Peyer's patch (tissue), 4 donors: ENCODE measurements at regions not wholly inside any gene's neighbourhood (a gene's known extent, or its start where the extent isn't known, plus 50 kb on each side); places are given as distances from the start of the nearest gene placed in this dataset.

Experiments used
- CTCF ChIP-seq, 6 experiments: fragments of 450-650 bp in 4 of 6; fragments of 200-600 bp in 2 of 6; sonication (generic) in 1 of 6; IDR thresholded peaks; one replicate each; pipeline ENCODE4 v1.5.1; 2017 to 2019; ENCODE audit warnings: antibody characterized with exemption in 6 of 6, mild to moderate bottlenecking in 3 of 6, moderate library complexity in 1 of 6
- POLR2A ChIP-seq, 2 donors: fragments of 450-650 bp; IDR thresholded peaks; one replicate each; pipeline ENCODE4 v1.5.1; 2017; ENCODE audit warnings: antibody characterized with exemption in 2 of 2, mild to moderate bottlenecking in 2 of 2, moderate library complexity in 2 of 2

DNA sequence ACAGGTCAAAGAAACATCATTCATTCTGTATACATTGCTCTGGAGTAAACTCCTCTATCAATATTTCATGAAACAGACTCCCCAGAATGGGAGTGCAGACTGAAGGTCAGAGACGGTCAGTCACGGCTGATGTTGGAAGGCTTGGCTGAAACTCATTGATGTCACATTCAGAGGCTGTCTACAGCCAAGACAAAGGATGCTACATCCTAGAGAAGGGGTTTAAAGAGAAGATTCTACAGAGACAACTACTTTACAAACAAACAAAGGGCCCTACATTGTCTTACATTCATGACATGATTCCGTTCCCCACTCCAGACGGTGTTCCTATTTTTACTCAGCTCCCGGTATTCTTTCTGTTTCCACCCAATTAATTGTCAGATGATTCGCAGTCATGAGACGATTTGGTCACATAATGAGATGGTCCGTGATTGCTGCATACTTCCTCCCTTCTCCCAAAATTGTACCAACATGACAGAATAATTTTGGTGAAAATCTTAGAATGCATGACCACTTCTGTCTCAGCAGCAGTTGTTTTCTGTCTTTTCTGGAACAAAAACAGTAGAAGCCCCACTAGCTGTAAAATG is 73.8 kb upstream of the VAV3 start:
- TF ChIP-seq POLR2A (IDR thresholded peaks at IDR 0.05), result no peak
- no peak for TF ChIP-seq CTCF (IDR thresholded peaks at IDR 0.05)
